Neural cell (in vitro differentiated cells): ENCODE measurements at regions not wholly inside any gene's neighbourhood (a gene's known extent, or its start where the extent isn't known, plus 50 kb on each side); places are given as distances from the start of the nearest gene placed in this dataset.
"Not testable (repeated sequence)": the region's sequence is repeated elsewhere in the genome, so short reads cannot be mapped to it uniquely, and the experiment has no call there.

Source experiments
- CTCF ChIP-seq: fragments of 450-650 bp; IDR thresholded peaks from 2 replicates; pipeline ENCODE4 v1.5.1; 2014; ENCODE audit warnings: antibody characterized with exemption, mild to moderate bottlenecking, moderate library complexity; ENCODE audit not compliant: poor library complexity, severe bottlenecking
- EP300 ChIP-seq: fragments of 450-650 bp; conservative IDR thresholded peaks from 2 replicates; pipeline ENCODE4 v1.6.1; 2014; ENCODE audit warnings: antibody characterized with exemption, mild to moderate bottlenecking, moderate library complexity; ENCODE audit not compliant: poor library complexity, severe bottlenecking
- EZH2 ChIP-seq: fragments of 200-600, 300-800 bp; shearing (Covaris generic), sonication (generic); IDR thresholded peaks from 2 replicates; pipeline ENCODE4 v1.6.1; 2014; ENCODE audit warnings: antibody characterized with exemption, low read length, borderline replicate concordance, mild to moderate bottlenecking; ENCODE audit not compliant: insufficient read depth, poor library complexity, severe bottlenecking
- POLR2AphosphoS5 ChIP-seq: IDR thresholded peaks from 2 replicates; pipeline ENCODE4 v1.6.1; 2012
- RAD21 ChIP-seq: fragments of 450-650 bp; conservative IDR thresholded peaks from 2 replicates; pipeline ENCODE4 v1.6.1; 2014; ENCODE audit warnings: antibody characterized with exemption, mild to moderate bottlenecking, moderate library complexity

- not testable (repeated sequence) for TF ChIP-seq CTCF, EP300, RAD21, EZH2, POLR2AphosphoS5
These were observed 388.3 kb downstream of the IRS2 start for GRCh38 chr13:109398071-109398470.
